ENCODE measurements at regions not wholly inside any gene's neighbourhood (a gene's known extent, or its start where the extent isn't known, plus 50 kb on each side); places are given as distances from the start of the nearest gene placed in this dataset.

DNA sequence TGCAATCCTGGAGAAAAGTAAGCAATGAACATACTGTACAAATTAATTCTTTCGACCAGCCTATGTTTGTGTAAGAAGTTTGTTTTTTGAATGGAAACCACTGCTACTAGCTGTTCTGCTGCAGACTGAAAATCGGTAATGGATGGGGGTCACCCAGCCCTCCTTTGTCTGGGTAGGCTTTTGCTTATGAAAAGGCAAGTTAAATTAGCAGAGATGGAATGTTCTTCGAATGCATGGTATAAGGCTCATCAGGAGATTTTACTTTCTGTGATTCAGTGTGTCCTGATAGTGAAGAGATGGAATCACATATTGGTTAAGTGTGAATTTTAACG lies 53.8 kb downstream of the EEF1B2 start (continued):
- TF ChIP-seq, protein P1, sequence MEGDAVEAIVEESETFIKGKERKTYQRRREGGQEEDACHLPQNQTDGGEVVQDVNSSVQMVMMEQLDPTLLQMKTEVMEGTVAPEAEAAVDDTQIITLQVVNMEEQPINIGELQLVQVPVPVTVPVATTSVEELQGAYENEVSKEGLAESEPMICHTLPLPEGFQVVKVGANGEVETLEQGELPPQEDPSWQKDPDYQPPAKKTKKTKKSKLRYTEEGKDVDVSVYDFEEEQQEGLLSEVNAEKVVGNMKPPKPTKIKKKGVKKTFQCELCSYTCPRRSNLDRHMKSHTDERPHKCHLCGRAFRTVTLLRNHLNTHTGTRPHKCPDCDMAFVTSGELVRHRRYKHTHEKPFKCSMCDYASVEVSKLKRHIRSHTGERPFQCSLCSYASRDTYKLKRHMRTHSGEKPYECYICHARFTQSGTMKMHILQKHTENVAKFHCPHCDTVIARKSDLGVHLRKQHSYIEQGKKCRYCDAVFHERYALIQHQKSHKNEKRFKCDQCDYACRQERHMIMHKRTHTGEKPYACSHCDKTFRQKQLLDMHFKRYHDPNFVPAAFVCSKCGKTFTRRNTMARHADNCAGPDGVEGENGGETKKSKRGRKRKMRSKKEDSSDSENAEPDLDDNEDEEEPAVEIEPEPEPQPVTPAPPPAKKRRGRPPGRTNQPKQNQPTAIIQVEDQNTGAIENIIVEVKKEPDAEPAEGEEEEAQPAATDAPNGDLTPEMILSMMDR (IDR thresholded peaks at IDR 0.05 in 2 of 3, conservative IDR thresholded peaks at IDR 0.05 in 1 of 3; ENCODE audit: borderline replicate concordance in 1 of 3, insufficient read depth in 1 of 3, low read depth in 2 of 3, low read length in 2 of 3), result no peak
- no peak for TF ChIP-seq CEBPB (IDR thresholded peaks at IDR 0.05; ENCODE audit: low read depth)

DNA sequence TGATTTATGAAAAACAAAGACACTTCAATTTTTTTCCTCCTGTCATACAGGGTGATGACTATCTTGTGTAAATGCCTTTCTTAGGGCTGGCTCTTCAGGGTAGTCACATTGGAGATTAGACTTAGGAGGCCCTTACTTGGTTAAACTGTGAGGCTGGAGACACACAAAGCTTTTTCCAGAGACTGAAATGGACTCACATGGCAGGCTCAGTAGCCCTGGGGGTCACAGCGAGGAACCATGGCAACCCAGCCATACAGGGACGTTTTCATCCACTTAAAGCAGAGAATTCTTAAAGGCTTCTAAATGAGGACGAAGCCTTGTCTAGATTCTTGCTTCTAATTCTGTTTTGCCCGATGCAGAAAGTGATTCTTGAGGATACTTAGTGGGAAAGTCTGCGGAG lies 57.3 kb upstream of the ZDBF2 start:
- intact Hi-C loops (cut with micrococcal nuclease), result no loop called here
- H3K4me3 ChIP-seq (replicated peaks in 1 of 2; ENCODE audit: low read depth in 1 of 2, low read length in 2 of 2), result no peak overlapping the region
- no peaks in the 10 kb centered on the region for H3K36me3 ChIP-seq (ENCODE audit: control insufficient read depth in 1 of 2, insufficient read depth in 2 of 2, low read length in 2 of 2)
- no peak overlapping the region for H3K4me2 ChIP-seq (ENCODE audit: low read length)
- DNase-seq (ENCODE audit: low read depth, low spot score) (no peak), ATAC-seq (no peak)
- H3K27ac ChIP-seq (ENCODE audit: low read depth, low read length), result no peak overlapping the region
- no peak for TF ChIP-seq CEBPB (IDR thresholded peaks at IDR 0.05; ENCODE audit: low read depth)
- 0 out of 2 replicates have a peak, but pooled peaks cover 4% of the 10 kb centered on the region for H3K27me3 ChIP-seq (ENCODE audit: insufficient read depth, low read length)
- H3K9ac ChIP-seq (ENCODE audit: low read length), result no peak overlapping the region
- no peak overlapping the region for H2AFZ ChIP-seq (ENCODE audit: low read depth, low read length, poor library complexity, severe bottlenecking)
- H4K20me1 ChIP-seq (ENCODE audit: insufficient read depth), result no peaks in the 10 kb centered on the region
- POLR2A ChIA-PET, result no interaction called here
- no peaks in the 10 kb centered on the region for H3K9me3 ChIP-seq (ENCODE audit: control insufficient read depth in 1 of 2, insufficient read depth in 1 of 2, low read depth in 1 of 2, low read length in 2 of 2)
- no peaks in the 10 kb centered on the region for H3K79me2 ChIP-seq (ENCODE audit: insufficient read depth, low read length)
- no peaks in the 10 kb centered on the region for H3K4me1 ChIP-seq (ENCODE audit: control insufficient read depth in 1 of 2, insufficient read depth in 2 of 2, low read length in 2 of 2)
- no peaks in the 10 kb centered on the region for H3K9me2 ChIP-seq (ENCODE audit: insufficient read depth)
- no TSS peak for BruUV-seq (replicated peaks)
- RAD21 ChIA-PET (ENCODE audit: low non-redundant PET in 1 of 2, low total read pairs in 2 of 2, uncharacterized antibody in 2 of 2, unreplicated experiment in 2 of 2), result no interaction called here
- CTCF ChIA-PET, result no interaction called here

DNA sequence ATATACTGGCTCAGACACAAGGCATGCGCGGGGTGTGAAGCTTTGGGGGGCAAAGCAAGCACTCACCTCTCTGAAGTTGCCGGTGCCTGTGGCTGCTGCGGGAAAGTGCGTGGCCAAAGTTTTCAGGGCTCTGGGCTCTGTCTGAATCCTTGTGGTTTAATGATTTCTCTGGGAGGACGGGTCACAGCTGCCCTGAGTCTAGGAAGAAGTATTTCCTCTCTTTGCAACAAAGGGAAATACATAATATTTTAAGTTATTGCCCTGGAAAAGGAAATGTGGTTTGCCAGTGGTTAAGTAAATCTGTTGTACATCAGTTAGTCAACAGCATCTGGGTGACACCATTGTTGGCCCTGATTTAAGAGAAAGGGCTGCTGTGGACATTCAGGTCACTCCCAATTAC lies 56.7 kb upstream of the ZDBF2 start:
- Histone ChIP-seq H3K79me2 (ENCODE audit: insufficient read depth, low read length) (no peaks in the 10 kb centered on the region), H4K20me1 (ENCODE audit: insufficient read depth) (no peaks in the 10 kb centered on the region), H3K4me1 (ENCODE audit: control insufficient read depth in 1 of 2, insufficient read depth in 2 of 2, low read length in 2 of 2) (no peaks in the 10 kb centered on the region), H2AFZ (ENCODE audit: low read depth, low read length, poor library complexity, severe bottlenecking) (no peak overlapping the region), H3K4me3 (replicated peaks in 1 of 2; ENCODE audit: low read depth in 1 of 2, low read length in 2 of 2) (no peak overlapping the region), H3K27me3 (ENCODE audit: insufficient read depth, low read length) (0 out of 2 replicates have a peak, but pooled peaks cover 4% of the 10 kb centered on the region), H3K9ac (ENCODE audit: low read length) (no peak overlapping the region), H3K36me3 (ENCODE audit: control insufficient read depth in 1 of 2, insufficient read depth in 2 of 2, low read length in 2 of 2) (no peaks in the 10 kb centered on the region), H3K9me3 (ENCODE audit: control insufficient read depth in 1 of 2, insufficient read depth in 1 of 2, low read depth in 1 of 2, low read length in 2 of 2) (no peaks in the 10 kb centered on the region), H3K9me2 (ENCODE audit: insufficient read depth) (no peaks in the 10 kb centered on the region), H3K27ac (ENCODE audit: low read depth, low read length) (no peak overlapping the region), H3K4me2 (ENCODE audit: low read length) (no peak overlapping the region)
- ATAC-seq, result no peak
- intact Hi-C loops (cut with micrococcal nuclease), result no loop called here
- CTCF ChIA-PET, result no interaction called here
- POLR2A ChIA-PET, result no interaction called here
- RAD21 ChIA-PET (ENCODE audit: low non-redundant PET in 1 of 2, low total read pairs in 2 of 2, uncharacterized antibody in 2 of 2, unreplicated experiment in 2 of 2), result no interaction called here
- no TSS peak for BruUV-seq (replicated peaks)
- no peak for DNase-seq (ENCODE audit: low read depth, low spot score)
- no peak for TF ChIP-seq POLR2AphosphoS5 (IDR thresholded peaks at IDR 0.05; ENCODE audit: low read depth, low read length)
- TF ChIP-seq CBX3 (IDR thresholded peaks at IDR 0.05; ENCODE audit: low read depth), result no peak
- TF ChIP-seq EZH2 (IDR thresholded peaks at IDR 0.05), result no peak
- no peak for TF ChIP-seq SRF (IDR thresholded peaks at IDR 0.05; ENCODE audit: low read depth)
- TF ChIP-seq, protein P2, sequence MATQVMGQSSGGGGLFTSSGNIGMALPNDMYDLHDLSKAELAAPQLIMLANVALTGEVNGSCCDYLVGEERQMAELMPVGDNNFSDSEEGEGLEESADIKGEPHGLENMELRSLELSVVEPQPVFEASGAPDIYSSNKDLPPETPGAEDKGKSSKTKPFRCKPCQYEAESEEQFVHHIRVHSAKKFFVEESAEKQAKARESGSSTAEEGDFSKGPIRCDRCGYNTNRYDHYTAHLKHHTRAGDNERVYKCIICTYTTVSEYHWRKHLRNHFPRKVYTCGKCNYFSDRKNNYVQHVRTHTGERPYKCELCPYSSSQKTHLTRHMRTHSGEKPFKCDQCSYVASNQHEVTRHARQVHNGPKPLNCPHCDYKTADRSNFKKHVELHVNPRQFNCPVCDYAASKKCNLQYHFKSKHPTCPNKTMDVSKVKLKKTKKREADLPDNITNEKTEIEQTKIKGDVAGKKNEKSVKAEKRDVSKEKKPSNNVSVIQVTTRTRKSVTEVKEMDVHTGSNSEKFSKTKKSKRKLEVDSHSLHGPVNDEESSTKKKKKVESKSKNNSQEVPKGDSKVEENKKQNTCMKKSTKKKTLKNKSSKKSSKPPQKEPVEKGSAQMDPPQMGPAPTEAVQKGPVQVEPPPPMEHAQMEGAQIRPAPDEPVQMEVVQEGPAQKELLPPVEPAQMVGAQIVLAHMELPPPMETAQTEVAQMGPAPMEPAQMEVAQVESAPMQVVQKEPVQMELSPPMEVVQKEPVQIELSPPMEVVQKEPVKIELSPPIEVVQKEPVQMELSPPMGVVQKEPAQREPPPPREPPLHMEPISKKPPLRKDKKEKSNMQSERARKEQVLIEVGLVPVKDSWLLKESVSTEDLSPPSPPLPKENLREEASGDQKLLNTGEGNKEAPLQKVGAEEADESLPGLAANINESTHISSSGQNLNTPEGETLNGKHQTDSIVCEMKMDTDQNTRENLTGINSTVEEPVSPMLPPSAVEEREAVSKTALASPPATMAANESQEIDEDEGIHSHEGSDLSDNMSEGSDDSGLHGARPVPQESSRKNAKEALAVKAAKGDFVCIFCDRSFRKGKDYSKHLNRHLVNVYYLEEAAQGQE (IDR thresholded peaks at IDR 0.05; ENCODE audit: low read depth), result no peak
- no peak for TF ChIP-seq ZFX (IDR thresholded peaks at IDR 0.05)
- TF ChIP-seq SIN3A (IDR thresholded peaks at IDR 0.05; ENCODE audit: low read depth), result no peak
- no peak for TF ChIP-seq POLR2A (IDR thresholded peaks at IDR 0.05; ENCODE audit: borderline replicate concordance, extremely low read depth, insufficient read depth, insufficient read length)
- no peak for TF ChIP-seq SP1 (IDR thresholded peaks at IDR 0.05; ENCODE audit: low read depth)
- no peak for TF ChIP-seq CEBPB (IDR thresholded peaks at IDR 0.05; ENCODE audit: low read depth)
- no peak for TF ChIP-seq RAD21 (IDR thresholded peaks at IDR 0.05; ENCODE audit: low read depth)
- no peak for TF ChIP-seq JUND (IDR thresholded peaks at IDR 0.05)
- TF ChIP-seq, protein P1 (IDR thresholded peaks at IDR 0.05 in 2 of 3, conservative IDR thresholded peaks at IDR 0.05 in 1 of 3; ENCODE audit: borderline replicate concordance in 1 of 3, insufficient read depth in 1 of 3, low read depth in 2 of 3, low read length in 2 of 3), result no peak
